Left ventricle myocardium superior (tissue), 1 donor: ENCODE measurements at regions not wholly inside any gene's neighbourhood (a gene's known extent, or its start where the extent isn't known, plus 50 kb on each side); places are given as distances from the start of the nearest gene placed in this dataset.
A peak's percentile ranks its signal among the peaks of the same experiment; 100 is the strongest.

Experiments used
- ATAC-seq: fragments of 200-7000 bp; cut with Tn5 transposase; one replicate; pipeline ENCODE4 v1.9.1; 2020; ENCODE audit warnings: mild to moderate bottlenecking, moderate library complexity
- DNase-seq: peaks from one replicate; pipeline ENCODE4 v3.0.0-alpha.2; 2020
- intact Hi-C: fragments of 100-400 bp; cut with micrococcal nuclease; formaldehyde crosslinking; loops from one replicate; pipeline ENCODE4 v1.11.0; 2022
- donor health status: DM: no; HTN: yes; CAD: no; lungs with severe emphysema.

- DNase-seq (no peak), ATAC-seq (no peak)
- intact Hi-C loops: no loop called here
These were observed 279.6 kb upstream of the PRDM1 start for GRCh38 chr6:105806486-105806920.

DNA sequence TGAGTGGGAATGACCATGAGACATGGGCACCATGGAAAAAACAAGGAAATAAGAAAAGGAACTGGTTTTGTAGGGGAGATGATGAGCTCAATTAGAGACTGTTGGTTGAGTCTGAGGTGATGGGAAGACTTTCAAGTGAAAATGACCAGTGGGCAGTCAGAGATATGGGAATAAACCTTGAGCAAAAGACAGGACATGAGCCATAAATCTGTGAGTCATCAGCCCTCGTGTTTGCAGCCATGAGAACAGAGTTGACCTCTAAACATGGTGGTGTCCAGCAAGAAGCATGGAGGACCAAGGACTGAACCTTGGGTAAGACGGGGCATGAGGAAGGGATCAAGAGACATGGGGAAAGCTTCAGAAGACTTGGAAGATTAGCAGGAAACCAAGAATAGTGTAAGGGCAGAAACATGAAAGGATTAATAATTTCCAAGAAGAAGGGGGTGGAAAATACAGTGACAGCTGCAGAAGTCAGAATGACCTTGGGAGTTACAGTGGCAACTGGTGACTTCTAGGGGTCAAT is 280.6 kb upstream of the PRDM1 start:
- no peak for DNase-seq
- ATAC-seq: no peak
- intact Hi-C loops: no loop called here

GRCh38 chr6:105804424-105804823 is 281.7 kb upstream of the PRDM1 start:
- DNase-seq (no peak), ATAC-seq (no peak)
- intact Hi-C loops: no loop called here

DNA sequence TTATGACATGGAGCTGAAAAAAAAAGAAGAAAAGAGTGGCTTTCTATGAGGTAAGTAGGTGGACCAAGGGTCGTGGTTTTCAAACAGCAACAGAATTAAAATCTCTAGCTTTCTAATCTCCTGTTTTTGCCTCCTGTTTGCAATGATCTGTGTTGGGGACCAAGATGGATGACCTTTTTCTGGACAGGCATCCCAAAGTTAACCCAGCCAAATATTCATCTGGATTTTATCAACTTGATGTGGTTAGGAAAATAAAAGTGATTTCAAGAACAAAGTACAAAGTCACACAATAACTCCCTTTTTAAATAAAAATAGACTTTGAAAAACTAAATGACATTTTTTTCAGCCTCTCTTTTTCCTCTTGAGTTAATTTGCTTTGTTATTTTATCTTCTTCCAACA is 282.1 kb upstream of the PRDM1 start:
- intact Hi-C loops: no loop called here

DNA sequence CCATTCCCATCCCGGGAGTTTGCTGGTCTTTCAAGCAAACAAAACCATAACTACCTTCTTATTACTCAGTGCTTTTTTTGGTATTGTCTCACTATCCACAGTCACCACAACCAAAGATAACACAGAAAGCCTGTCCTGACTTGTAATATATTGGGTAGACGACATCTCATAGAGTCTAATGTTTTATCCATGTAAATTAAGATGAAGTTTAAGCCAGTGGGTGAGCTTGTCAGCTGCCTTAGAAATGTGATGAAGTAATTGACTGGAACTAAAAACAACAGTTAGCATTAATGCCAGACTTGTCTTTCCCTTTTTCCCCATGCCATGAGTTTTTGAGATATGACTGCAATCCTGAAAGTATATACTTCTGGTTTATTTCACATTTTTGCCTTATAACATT is 282.7 kb upstream of the PRDM1 start:
- ATAC-seq: no peak
- intact Hi-C loops: no loop called here

More for the DNA sequence above, 282.1 kb upstream of the PRDM1 start:
- DNase-seq (no peak), ATAC-seq (no peak)

DNA sequence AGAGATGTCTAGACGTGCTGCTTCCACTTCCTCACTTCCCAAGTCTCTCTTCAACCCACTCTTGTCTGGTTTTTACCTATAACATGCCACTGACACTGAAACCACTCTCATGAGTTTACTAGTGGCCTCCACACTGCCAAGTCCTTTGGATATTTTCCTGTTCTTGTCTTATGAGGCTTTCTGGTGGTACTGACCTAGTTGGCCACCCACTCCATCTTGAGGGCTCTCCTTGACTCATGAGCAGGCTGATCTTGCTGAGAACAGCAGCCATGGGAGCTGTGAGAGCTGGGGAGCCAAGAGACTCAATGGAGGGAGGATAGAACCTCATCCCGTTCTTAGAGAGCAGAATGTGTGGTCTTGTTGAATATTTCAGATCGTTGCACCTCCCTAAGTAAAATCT is 283.4 kb upstream of the PRDM1 start:
- intact Hi-C loops: no loop called here
- ATAC-seq (no peak), DNase-seq (no peak)

More for the DNA sequence above, 282.7 kb upstream of the PRDM1 start:
- DNase-seq: no peak

GRCh38 chr6:105800871-105801270 is 285.3 kb upstream of the PRDM1 start:
- intact Hi-C loops: no loop called here
- ATAC-seq (no peak), DNase-seq (no peak)

DNA sequence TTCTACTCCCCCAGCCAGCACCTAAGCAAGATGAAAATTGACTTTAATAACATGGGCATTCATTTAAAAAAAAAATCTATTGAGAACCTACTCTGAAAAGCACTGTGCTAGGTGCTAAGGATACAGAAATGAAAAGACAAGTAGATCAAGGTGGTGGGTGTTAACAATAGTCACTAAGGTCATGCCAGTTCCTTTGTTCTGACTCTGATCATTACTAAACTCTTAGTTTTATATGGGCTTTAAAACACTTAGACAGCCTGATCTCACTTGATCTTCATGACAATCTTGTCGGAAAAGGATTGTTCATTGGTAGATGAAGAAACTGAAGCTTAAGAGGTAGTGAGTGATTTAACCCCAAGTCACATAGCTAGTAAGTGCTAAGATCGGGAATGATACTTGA is 285.7 kb upstream of the PRDM1 start:
- intact Hi-C loops: no loop called here
- DNase-seq (no peak), ATAC-seq (no peak)

GRCh38 chr6:105799056-105799455 is 287.1 kb upstream of the PRDM1 start:
- ATAC-seq: peak; percentile 91

GRCh38 chr6:105797983-105798453 is 288.1 kb upstream of the PRDM1 start:
- ATAC-seq: peak; percentile 76
- no peak for DNase-seq
- intact Hi-C loops: no loop called here

More at GRCh38 chr6:105799056-105799455, 287.1 kb upstream of the PRDM1 start:
- intact Hi-C loops: no loop called here
- no peak for DNase-seq

- ATAC-seq (no peak), DNase-seq (no peak)
- intact Hi-C loops: no loop called here
These were observed 288.7 kb upstream of the PRDM1 start for GRCh38 chr6:105797286-105797979.

DNA sequence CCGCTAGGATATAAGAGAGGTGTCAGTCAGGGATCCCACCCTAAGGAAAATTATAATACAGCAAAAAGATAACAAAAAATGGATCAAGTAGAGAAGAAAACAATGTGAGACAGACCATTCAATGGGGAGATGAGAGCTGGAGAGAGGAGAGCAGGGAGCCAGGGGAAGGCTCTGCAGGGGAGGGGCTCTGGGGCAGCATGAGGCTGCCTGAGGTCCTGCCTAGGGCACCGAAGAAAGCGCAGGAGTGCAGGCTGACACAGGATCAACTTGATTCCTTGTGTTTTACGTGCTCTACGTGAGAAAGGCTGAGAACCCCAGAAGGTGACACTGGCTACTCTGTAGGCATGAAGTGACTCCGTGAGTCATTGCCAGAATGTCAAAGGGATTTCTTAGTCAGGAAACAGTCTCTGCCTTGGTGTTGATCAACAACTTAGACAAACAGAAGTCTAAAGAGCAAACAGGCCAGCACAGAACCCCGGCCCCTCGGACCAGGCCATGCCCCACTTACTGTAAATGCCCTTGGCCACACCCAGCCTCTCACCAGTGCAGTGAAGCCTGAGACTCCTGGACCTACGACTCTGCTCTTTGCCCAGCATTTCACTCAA is 290.1 kb upstream of the PRDM1 start:
- ATAC-seq: no peak
- intact Hi-C loops: no loop called here
- DNase-seq: no peak

DNA sequence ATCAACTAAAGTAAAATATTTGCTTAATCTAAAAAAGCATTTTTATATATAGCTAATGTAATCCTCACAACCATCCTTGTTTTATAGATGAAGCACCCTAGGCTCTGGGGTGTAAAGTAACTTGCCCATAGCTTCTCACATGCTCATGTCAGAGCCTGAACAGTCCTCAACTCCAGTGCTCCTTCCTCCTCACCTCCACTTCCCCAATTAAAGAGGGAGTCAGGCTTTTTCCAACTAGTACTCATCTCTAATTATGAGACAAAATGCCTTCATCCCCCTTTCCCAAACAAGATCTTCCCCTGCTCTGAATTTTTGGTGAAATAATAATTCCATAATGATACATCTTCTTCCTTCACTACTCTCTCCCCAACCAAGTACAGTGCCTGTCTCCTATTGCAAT is 290.8 kb upstream of the PRDM1 start:
- DNase-seq: no peak
- intact Hi-C loops: no loop called here
- ATAC-seq: no peak

DNA sequence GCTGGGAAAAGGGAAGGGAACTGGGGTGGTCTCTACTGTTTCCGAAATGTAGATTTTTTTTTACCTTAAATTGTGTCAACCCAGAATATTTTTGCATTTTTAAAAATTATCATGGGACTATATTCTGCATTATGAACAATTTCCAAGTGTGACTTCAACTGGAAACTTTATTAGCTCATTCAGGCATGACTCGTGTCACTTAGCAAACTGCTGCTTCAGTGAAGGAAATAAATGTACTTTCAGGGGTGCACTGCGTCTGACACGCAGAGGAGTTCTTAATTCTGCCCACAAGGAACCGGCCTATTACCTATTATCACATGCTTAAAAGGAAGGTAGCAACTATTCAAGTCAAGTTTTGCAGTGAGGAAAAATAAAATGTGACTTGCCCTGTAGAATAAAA is 291.3 kb upstream of the PRDM1 start:
- DNase-seq: no peak
- intact Hi-C loops: no loop called here
- no peak for ATAC-seq

DNA sequence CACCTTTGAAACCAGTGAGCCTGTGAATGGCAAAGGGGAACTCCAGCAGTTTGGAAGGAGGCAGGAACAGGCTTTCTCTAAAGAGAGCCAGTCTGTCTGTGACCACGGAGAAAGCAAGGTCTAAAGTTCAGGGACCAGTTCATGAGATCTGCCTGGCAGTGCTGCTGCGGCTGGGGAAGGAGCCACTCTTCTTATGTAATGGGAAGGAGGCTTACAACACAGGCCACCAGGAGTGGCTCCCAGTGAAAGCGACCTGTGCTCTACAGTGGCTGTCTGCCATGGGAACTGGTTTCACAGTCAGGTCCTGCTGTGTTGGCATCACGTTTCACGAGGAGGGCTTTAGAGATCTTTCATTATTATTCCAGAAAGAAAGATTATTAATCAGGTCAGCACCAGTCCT is 291.9 kb upstream of the PRDM1 start:
- DNase-seq (peak; percentile 63), ATAC-seq (peak; percentile 71)
- intact Hi-C loops: no loop called here

DNA sequence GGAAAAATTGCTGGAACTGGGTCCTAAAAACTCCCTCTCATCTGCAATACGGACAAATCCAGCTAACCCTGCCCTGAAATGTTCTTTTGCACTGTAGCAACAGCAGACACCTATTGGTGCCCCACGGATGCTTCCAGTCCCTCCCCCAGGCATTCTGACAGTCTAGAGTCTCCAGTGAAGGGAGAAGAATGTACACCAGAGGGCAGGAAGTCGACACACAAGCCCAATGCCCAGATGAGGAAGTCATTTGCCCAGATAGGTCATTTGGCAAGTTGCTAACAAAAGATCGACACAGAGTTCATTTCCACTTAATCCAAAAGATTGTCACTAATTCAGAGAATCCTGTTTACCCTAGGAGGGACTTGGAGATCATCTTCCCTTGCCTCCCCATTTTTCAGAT is 293.0 kb upstream of the PRDM1 start:
- intact Hi-C loops: no loop called here
- DNase-seq: no peak
- peak; percentile 29 for ATAC-seq

- DNase-seq (no peak), ATAC-seq (no peak)
- intact Hi-C loops: no loop called here
These were observed 294.4 kb upstream of the PRDM1 start for GRCh38 chr6:105791583-105792318.

DNA sequence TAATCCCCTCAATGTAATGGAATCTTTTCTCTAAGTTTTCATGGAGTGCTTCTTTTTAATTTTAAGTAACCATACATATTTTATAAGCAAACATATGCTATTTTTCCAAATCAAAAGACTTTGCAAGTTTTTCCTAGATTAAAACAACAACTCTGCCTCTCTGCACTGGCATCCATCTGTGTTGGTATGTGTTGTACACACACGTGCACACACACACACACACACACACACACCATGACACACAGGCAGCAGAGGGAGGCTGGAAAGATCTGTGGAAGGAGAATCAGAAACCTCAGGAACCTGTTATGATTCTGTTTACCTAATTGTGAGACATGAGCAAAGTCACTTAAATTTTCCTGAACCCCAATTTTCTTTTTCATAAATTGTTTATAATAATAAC is 295.0 kb upstream of the PRDM1 start:
- intact Hi-C loops: no loop called here
- no peak for DNase-seq
- ATAC-seq: no peak

DNA sequence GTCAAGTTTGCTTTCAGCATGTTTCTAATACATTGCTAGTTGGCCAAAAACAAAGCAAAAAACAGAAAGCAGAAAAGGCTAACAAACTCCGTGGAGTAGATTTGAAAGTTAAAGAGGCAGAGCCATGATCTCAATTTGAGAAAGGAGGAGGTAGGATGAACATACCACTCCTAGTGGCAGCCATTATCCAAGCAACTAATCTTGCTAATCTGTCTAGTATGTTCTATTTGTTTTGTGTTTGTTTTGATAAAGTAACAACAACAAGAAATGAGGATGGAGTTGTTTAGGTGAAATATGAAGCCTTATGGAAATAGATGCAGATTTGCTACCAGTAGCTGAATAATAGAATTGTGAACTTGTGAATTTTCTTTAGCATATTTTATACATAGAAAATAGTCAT is 295.5 kb upstream of the PRDM1 start:
- no peak for ATAC-seq
- intact Hi-C loops: no loop called here
- DNase-seq: no peak

- ATAC-seq (no peak), DNase-seq (no peak)
- intact Hi-C loops: no loop called here
These were observed 296.2 kb upstream of the PRDM1 start for GRCh38 chr6:105789935-105790334.
